SH-SY5Y (cell line): ENCODE measurements at regions not wholly inside any gene's neighbourhood (a gene's known extent, or its start where the extent isn't known, plus 50 kb on each side); places are given as distances from the start of the nearest gene placed in this dataset.

Experiments
- GATA2 ChIP-seq: IDR thresholded peaks from 2 replicates; pipeline ENCODE4 v1.6.1; 2011; ENCODE audit warnings: mild to moderate bottlenecking, low read depth, low read length
- GATA3 ChIP-seq: IDR thresholded peaks from 2 replicates; pipeline ENCODE4 v1.6.1; 2011; ENCODE audit warnings: low read depth, mild to moderate bottlenecking, low read length, moderate library complexity

DNA sequence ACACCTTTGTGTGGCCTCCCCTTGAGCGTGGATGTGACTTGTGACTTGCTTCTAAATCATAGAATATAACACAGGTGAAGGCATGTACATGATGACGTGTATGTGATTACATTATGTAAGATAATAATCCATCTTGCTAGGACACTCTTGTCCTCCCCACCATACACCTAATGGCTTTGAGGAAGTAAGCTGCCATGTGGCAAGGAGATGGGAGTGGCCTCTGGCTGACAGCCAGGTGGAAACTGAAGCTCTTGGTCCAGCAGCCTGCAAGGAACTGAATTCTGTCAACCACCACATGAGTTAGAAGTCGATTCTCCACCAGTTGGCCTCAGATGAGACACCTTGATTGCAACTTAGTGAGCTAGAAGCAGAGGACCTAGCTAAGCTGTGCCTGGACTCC lies 67.4 kb upstream of the ELN start:
- TF ChIP-seq GATA3, result no peak
- TF ChIP-seq GATA2, result no peak
